Tibial nerve (tissue), 4 donors: ENCODE measurements at regions not wholly inside any gene's neighbourhood (a gene's known extent, or its start where the extent isn't known, plus 50 kb on each side); places are given as distances from the start of the nearest gene placed in this dataset.

ENCODE experiments used
- EP300 ChIP-seq, 2 donors: sonication (generic); formaldehyde crosslinking; IDR thresholded peaks; one replicate each; pipeline ENCODE4 v1.6.1; 2017; ENCODE audit warnings: antibody characterized with exemption in 2 of 2, mild to moderate bottlenecking in 1 of 2
- POLR2A ChIP-seq, 2 donors: fragments of 450-650 bp; IDR thresholded peaks; one replicate each; pipeline ENCODE4 v1.6.1; 2017; ENCODE audit warnings: antibody characterized with exemption in 2 of 2, mild to moderate bottlenecking in 2 of 2, moderate library complexity in 2 of 2
- TF ChIP-seq, protein P1 (sequence below), 5 experiments: fragments of 200-600 bp in 3 of 5; fragments of 450-650 bp in 2 of 5; sonication (generic) in 3 of 5; IDR thresholded peaks; one replicate each; pipeline ENCODE4 v1.5.1; 2016 to 2019; ENCODE audit warnings: antibody characterized with exemption in 5 of 5, mild to moderate bottlenecking in 3 of 5, moderate library complexity in 2 of 5

DNA sequence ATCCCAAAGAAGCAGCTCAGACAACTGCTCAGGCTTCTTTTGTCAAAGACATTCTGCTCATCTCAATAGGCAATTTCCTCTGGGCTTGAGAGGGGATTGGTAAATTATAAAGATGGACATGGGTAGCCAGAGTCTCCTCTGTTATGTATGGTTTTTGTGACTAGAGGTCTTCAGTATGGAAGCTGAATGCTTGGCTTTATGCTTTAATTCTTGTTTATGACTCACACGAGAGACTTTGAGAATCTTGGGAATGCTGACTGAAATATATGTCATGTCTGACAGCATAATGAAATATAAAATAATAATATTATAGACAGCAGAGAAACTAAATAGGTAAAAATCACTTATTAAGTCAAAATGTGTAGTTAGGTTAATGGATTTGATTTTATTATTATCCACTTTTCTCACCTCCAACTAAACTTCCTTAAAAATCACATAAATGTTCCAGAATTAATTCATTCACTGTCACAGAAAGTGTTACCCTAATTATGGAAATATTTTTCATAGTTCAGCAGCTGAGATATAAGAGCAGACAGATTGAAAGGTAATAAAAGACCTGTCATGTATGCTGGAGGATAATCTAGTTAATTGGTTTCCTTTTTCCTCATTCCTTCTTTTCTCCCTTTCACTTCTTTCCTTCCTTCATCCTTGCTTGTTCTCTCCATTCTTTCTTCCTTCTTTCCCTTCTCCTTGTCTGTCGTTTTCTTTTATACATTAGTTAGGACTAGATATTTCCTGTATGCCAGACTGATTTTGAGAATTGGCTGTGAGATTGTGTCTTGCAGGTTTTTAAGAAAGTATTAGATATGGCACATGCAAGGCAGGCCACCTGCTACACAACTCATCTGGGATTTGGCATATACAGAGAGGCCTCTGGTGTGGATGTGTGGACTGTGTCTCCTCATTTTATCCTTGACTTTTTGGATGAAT is 1866.1 kb upstream of the NUDT12 start:
- TF ChIP-seq POLR2A (IDR thresholded peaks at IDR 0.05) (no peak), EP300 (IDR thresholded peaks at IDR 0.05) (no peak)
- TF ChIP-seq, protein P1, sequence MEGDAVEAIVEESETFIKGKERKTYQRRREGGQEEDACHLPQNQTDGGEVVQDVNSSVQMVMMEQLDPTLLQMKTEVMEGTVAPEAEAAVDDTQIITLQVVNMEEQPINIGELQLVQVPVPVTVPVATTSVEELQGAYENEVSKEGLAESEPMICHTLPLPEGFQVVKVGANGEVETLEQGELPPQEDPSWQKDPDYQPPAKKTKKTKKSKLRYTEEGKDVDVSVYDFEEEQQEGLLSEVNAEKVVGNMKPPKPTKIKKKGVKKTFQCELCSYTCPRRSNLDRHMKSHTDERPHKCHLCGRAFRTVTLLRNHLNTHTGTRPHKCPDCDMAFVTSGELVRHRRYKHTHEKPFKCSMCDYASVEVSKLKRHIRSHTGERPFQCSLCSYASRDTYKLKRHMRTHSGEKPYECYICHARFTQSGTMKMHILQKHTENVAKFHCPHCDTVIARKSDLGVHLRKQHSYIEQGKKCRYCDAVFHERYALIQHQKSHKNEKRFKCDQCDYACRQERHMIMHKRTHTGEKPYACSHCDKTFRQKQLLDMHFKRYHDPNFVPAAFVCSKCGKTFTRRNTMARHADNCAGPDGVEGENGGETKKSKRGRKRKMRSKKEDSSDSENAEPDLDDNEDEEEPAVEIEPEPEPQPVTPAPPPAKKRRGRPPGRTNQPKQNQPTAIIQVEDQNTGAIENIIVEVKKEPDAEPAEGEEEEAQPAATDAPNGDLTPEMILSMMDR (IDR thresholded peaks at IDR 0.05), result no peak
